GM06990 (cell line): ENCODE measurements at regions not wholly inside any gene's neighbourhood (a gene's known extent, or its start where the extent isn't known, plus 50 kb on each side); places are given as distances from the start of the nearest gene placed in this dataset.

Experiments
- DNase-seq: peaks from one replicate; pipeline ENCODE4 v3.0.0-alpha.2; 2011; ENCODE audit not compliant: insufficient read length; ENCODE audit errors: extremely low read depth
- H3K27me3 ChIP-seq: replicated peaks from 2 replicates; pipeline ENCODE4 v1.6.0; 2011; ENCODE audit warnings: low read length; ENCODE audit not compliant: control insufficient read depth, insufficient read depth
- H3K36me3 ChIP-seq: 2 replicates; pipeline ENCODE4 v1.5.1; 2011; ENCODE audit warnings: low read length; ENCODE audit not compliant: control insufficient read depth, insufficient read depth
- H3K4me3 ChIP-seq: replicated peaks from 2 replicates; pipeline ENCODE4 v1.5.1; 2011; ENCODE audit warnings: low read depth, mild to moderate bottlenecking, control low read depth, low read length
- CTCF ChIP-seq: IDR thresholded peaks from 2 replicates; pipeline ENCODE4 v1.5.1; 2011; ENCODE audit warnings: low read length, control low read depth, mild to moderate bottlenecking, inconsistent platforms; ENCODE audit not compliant: insufficient read depth, poor library complexity, severe bottlenecking

DNA sequence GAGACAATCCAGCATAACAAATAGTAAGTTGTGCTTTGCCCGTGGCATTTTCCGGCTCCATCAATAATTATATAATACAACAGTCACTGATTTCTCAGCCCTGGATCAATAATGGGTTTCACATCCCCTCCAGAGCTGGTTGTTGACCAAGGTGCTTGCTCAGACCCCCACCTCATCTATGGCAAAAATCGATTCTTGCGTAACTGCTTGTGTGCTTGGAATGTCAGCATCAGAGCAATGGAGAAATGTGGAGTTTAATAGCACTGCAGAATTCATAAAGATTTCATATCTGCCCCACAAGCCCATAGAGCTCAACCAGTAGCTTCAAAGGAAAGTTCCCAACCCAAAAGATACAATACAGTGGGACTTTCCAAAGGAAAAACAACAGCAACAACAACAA is 1098.5 kb downstream of the IGSF11 start:
- DNase-seq, result no peak
- no peak overlapping the region for H3K4me3 ChIP-seq
- no peaks in the 10 kb centered on the region for H3K27me3 ChIP-seq
- TF ChIP-seq CTCF, result no peak
- H3K36me3 ChIP-seq, result no peaks in the 10 kb centered on the region

DNA sequence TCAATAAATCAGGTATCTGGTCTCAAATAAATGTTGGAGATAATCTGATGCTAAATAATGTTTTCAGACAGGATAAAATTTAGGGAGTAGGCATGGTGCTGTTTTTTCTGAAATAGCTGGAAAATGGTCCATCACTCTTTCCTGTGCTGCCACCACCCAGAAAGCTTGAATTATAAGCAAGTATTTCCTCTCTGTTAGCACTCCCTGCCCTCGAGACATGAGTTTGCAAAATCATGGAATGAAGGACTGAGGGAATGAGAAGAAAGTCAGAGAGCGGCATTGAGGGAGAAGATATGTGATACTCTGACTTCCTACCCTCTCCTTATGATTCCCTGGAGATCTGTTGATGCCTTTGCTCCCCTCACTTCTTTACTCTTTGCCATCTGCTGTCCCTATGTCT is 1095.7 kb downstream of the IGSF11 start:
- Histone ChIP-seq H3K4me3 (no peak overlapping the region), H3K27me3 (no peaks in the 10 kb centered on the region), H3K36me3 (no peaks in the 10 kb centered on the region)
- no peak for DNase-seq
- TF ChIP-seq CTCF, result no peak

GRCh38 chr3:117939425-117940027 is 1095.1 kb downstream of the IGSF11 start:
- no peak for DNase-seq
- no peak overlapping the region for H3K4me3 ChIP-seq
- H3K27me3 ChIP-seq, result no peaks in the 10 kb centered on the region
- no peaks in the 10 kb centered on the region for H3K36me3 ChIP-seq
- TF ChIP-seq CTCF, result no peak

GRCh38 chr3:117941015-117941414 is 1093.6 kb downstream of the IGSF11 start:
- no peak for TF ChIP-seq CTCF
- no peaks in the 10 kb centered on the region for H3K36me3 ChIP-seq
- no peak for DNase-seq
- H3K27me3 ChIP-seq, result no peaks in the 10 kb centered on the region
- H3K4me3 ChIP-seq, result no peak overlapping the region

GRCh38 chr3:117941756-117942155 is 1092.9 kb downstream of the IGSF11 start:
- H3K36me3 ChIP-seq, result no peaks in the 10 kb centered on the region
- DNase-seq, result no peak
- no peaks in the 10 kb centered on the region for H3K27me3 ChIP-seq
- TF ChIP-seq CTCF, result no peak
- H3K4me3 ChIP-seq, result no peak overlapping the region

- TF ChIP-seq CTCF, result no peak
- Histone ChIP-seq H3K4me3 (no peak overlapping the region), H3K27me3 (no peaks in the 10 kb centered on the region; the same call in 1 of the 2 replicates), H3K36me3 (no peaks in the 10 kb centered on the region)
- DNase-seq, result no peak
Measured at GRCh38 chr3:117954131-117954530, 1080.5 kb downstream of the IGSF11 start.
